AG04449 (cell line): ENCODE measurements at regions not wholly inside any gene's neighbourhood (a gene's known extent, or its start where the extent isn't known, plus 50 kb on each side); places are given as distances from the start of the nearest gene placed in this dataset.
A peak's percentile ranks its signal among the peaks of the same experiment; 100 is the strongest.
"Not testable (repeated sequence)": the region's sequence is repeated elsewhere in the genome, so short reads cannot be mapped to it uniquely, and the experiment has no call there.

Experiments
- CTCF ChIA-PET: fragments of 350-600 bp; formaldehyde crosslinking; extraction: SDS; loops from one replicate; lab custom pipeline; 2021; ENCODE audit warnings: antibody characterized with exemption; lab: Yijun Ruan, JAX
- POLR2A ChIA-PET: fragments of 400-600, 350-600 bp; formaldehyde crosslinking; extraction: SDS; loops from one replicate; lab custom pipeline; 2020; ENCODE audit warnings: antibody characterized with exemption, inconsistent platforms; lab: Yijun Ruan, JAX
- DNase-seq: peaks from one replicate; pipeline ENCODE4 v3.0.0-alpha.2; 2010; ENCODE audit warnings: low read depth, low spot score
- H3K4me3 ChIP-seq: 2 replicates; pipeline ENCODE4 v1.5.1; 2011; ENCODE audit warnings: low read depth, mild to moderate bottlenecking, control low read depth, low read length
- TF ChIP-seq, protein P1 (sequence below): IDR thresholded peaks from one replicate; pipeline ENCODE4 v1.5.1; 2011; ENCODE audit warnings: mild to moderate bottlenecking, moderate library complexity, low read length, control low read depth, inconsistent platforms; ENCODE audit not compliant: insufficient read depth; ENCODE audit errors: missing control alignments

DNA sequence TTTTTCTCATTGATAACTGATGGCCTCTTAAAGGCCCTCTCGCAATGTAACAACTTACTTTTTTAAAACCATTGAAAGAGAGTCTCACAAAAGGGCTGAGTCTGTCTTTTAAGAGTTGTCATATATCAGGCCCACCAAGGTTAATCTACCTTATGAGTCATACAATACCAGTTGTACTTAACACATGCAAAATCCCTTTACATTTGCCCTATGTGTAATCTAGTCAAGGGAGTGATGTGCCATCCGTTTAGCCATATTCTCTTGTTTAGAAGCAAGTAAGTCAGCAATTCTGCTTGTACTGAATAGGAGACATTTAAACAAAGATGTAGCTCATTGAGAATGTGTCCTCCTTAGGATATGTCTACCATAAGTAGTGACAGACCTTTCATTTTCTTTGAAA lies 143.7 kb downstream of the TENT5A start:
- no peak overlapping the region for H3K4me3 ChIP-seq
- ChIA-PET CTCF (no interaction called here), POLR2A (no interaction called here)
- DNase-seq = no peak
- TF ChIP-seq, protein P1, sequence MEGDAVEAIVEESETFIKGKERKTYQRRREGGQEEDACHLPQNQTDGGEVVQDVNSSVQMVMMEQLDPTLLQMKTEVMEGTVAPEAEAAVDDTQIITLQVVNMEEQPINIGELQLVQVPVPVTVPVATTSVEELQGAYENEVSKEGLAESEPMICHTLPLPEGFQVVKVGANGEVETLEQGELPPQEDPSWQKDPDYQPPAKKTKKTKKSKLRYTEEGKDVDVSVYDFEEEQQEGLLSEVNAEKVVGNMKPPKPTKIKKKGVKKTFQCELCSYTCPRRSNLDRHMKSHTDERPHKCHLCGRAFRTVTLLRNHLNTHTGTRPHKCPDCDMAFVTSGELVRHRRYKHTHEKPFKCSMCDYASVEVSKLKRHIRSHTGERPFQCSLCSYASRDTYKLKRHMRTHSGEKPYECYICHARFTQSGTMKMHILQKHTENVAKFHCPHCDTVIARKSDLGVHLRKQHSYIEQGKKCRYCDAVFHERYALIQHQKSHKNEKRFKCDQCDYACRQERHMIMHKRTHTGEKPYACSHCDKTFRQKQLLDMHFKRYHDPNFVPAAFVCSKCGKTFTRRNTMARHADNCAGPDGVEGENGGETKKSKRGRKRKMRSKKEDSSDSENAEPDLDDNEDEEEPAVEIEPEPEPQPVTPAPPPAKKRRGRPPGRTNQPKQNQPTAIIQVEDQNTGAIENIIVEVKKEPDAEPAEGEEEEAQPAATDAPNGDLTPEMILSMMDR = no peak

DNA sequence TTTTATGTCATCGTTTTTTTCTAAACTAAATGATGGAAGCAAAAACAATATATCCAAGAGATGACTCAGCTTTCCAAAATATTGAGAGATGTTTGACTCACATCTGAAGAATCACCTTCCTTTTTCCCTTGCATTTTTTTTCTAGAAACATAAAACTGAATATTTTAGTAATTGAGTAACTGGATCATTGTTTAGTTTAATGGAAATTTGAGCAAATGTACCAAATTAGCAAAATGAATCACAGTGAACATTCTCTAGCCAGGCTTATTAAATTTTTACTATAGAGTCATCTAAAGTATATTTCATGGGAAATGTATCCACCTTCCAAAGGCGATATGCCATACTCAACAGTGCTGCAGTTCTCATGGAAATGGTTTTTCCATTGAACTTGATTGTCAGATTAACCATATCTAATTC lies 145.5 kb downstream of the TENT5A start:
- CTCF ChIA-PET = no interaction called here
- POLR2A ChIA-PET = no interaction called here
- no peak overlapping the region for H3K4me3 ChIP-seq
- TF ChIP-seq, protein P1 = no peak
- peak; percentile 46 for DNase-seq

DNA sequence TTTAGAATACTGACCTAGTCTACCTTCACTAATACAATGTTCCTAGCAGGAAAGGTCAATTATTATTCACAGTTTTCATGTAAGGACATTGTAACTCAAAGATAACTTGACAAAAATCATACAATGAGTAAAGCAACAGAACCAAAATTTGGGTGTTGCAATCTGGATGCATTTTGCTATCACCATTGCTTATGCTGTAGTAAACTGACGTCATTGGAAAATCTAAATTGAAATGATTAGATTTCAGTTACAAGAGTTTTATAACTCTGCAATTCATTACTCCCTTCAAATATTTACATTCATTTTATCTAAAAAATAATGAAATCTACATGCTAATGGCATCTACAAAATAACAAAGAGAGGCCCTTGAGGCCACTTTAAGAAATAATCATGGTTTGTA lies 147.0 kb downstream of the TENT5A start:
- no peak for DNase-seq

DNA sequence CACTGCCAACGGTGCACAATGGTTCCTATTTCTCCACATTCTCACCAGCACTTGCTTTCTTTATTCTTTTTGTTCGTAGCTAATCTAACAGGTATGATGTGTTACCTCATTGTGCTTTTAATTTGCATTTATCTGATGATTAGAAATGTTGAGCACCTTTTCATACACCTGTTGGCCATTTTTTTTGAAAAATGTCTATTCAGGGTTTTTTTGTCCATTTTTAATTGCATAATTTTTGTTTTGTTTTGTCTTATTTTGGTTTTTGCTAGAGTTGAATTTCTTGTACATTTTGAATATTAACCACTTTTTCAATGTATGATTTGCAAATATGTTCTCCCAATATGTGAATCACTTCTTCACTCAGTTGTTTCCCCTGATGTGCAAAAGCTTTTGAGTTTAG lies 150.6 kb downstream of the TENT5A start:
- POLR2A ChIA-PET = no interaction called here
- DNase-seq = no peak
- CTCF ChIA-PET = no interaction called here
- TF ChIP-seq, protein P1 = no peak
- no peak overlapping the region for H3K4me3 ChIP-seq

More for the DNA sequence above, 147.0 kb downstream of the TENT5A start:
- TF ChIP-seq, protein P1 = no peak
- H3K4me3 ChIP-seq = no peak overlapping the region
- POLR2A ChIA-PET = no interaction called here
- CTCF ChIA-PET = no interaction called here

DNA sequence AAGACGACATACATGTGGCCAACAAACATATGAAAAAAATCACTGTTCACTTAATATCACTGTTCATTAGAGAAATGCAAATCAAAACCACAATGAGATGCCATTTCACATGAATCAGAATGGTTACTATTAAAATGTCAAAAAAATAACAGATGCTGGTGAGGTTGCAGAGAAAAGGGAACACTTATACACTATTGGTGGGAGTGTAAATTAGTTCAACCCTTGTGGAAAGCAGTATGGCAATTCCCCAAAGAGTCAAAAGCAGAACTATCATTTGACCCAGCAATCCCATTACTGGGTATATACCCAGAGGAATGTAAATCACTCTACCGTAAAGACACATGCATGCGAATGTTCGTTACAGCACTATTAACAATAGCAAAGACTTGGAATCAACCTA lies 152.0 kb downstream of the TENT5A start:
- DNase-seq, CTCF ChIA-PET, H3K4me3 ChIP-seq, POLR2A ChIA-PET: not testable (repeated sequence)

DNA sequence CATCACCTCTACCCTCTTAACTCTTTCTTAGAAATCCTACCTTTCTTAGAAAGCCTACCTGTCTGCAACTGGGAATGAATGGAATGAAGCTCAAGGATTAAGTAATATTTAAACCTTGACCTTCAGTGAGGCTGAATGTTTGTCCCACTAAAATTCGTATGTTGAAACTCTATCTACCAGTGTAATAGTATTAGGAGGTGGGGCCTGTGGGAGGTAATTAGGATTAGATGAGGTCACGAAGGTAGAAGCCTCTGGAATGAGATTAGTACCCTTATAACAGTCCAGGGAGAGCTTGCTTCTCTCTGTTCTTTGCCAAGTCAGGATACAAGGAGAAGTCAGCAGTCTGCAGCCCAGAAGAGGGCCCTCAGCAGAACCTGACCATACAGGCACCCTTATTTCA lies 158.0 kb downstream of the TENT5A start:
- no peak for DNase-seq
- CTCF ChIA-PET = no interaction called here
- no peak overlapping the region for H3K4me3 ChIP-seq
- TF ChIP-seq, protein P1 = no peak
- POLR2A ChIA-PET = no interaction called here

DNA sequence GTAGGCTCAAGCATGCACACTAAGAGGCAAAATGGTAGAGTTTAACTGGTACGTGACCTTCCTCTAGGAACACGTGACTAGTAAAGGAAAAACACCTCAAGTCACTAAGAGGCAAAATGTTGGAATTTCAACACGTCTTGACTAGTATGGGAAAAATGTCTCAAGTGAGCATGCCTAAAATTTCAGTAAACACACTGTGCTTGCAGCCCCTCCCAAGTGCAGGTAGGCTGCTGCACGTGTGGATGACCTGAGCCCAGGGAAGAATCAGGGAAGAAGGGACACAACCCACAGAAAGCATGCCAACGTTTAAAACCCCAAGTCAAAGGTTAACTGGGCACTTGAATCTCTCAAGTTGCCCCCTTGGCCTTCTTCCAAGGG lies 162.2 kb downstream of the TENT5A start:
- ChIA-PET CTCF (interaction anchor here (0.7 to 1.8 kb wide), 2 partner anchors 15 to 164 kb away, joined by 3 to 5 read pairs; no protein-coding TSS in a partner anchor), POLR2A (no interaction called here)
- no peak for DNase-seq
- TF ChIP-seq, protein P1 = no peak
- H3K4me3 ChIP-seq = no peak overlapping the region
